HG02588 (cell line): ENCODE measurements at regions not wholly inside any gene's neighbourhood (a gene's known extent, or its start where the extent isn't known, plus 50 kb on each side); places are given as distances from the start of the nearest gene placed in this dataset.

ENCODE experiments used
- ATAC-seq: cut with Tn5 transposase; IDR thresholded peaks from one replicate; pipeline ENCODE4 v1.9.1; 2021; ENCODE audit warnings: mild to moderate bottlenecking, moderate library complexity; ENCODE audit not compliant: unreplicated experiment

DNA sequence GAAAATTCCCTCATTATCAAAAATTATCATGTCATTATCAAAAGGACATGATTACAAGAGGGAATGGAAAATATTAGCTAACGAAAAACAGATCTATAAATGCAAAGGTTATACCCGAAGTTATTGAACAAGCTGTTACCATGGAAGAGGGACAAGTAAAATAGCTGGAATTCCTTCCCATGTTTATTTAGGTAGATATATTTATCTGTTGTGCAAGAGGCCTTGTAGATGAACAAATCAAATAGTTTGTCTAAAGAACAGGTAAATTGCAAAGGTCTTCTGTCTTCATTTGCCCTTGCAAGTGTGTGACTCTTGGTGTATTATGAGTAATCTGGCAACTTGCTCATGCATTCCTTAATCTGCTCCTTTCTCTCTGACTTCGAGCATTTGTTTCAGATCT is 1170.9 kb downstream of the SORCS1 start:
- ATAC-seq = no peak

DNA sequence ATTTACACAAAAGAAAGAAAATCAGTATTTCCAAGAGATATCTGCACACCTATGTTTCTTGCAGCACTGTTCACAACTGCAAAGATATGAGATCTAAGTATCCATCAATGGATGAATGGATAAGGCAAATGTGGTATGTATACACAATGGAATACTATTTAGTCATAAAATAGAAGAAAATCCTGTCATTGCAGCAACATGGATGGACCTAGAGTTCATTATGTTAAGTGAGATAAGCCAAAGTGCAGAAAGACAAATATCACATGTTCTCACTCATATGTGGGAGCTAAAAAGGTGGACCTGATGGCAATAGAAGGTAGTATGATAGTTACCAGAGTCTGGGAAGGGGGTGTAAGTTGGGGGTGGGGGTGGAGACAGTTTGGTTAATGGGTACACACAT is 1171.6 kb downstream of the SORCS1 start:
- ATAC-seq = no peak

GRCh38 chr10:105990529-105990928 is 1174.0 kb downstream of the SORCS1 start:
- no peak for ATAC-seq

- ATAC-seq = no peak
Measured at GRCh38 chr10:105989995-105990394, 1174.5 kb downstream of the SORCS1 start.

GRCh38 chr10:105988848-105989247 is 1175.7 kb downstream of the SORCS1 start:
- ATAC-seq = no peak

DNA sequence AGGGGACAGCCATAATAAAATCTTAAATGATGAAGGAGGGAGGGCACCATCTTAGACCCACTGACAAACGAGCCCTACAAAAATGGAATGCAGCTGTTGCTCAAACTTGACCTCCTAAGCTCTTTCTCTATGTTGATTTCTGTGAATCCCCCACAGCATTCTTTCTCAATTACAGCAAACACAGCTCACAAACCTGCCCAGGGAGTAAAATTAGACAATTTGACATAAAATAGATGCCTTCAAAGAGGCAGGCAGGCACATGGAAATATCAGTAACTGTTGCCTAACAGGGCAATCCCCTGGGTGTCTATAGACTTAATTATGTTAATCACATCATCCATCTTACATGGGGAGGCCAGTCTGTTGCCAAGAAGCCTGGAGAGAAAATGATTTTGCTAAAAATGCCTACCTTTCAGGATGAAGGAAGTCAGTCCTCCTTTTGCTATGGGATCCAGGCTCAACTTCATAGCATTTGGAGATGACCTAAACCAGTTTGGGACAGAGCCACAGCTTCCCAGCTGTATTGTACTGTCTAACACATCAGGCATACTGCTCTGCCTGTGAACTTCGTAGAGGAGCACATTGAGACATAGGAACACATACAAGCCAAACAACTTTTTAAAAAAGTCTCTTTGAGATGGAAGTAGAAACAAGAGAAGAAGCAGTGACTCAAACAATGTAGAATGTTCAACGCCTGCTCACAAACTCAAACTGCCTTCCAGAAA is 1177.4 kb downstream of the SORCS1 start:
- ATAC-seq = no peak

- ATAC-seq = no peak
Measured at GRCh38 chr10:105986486-105986885, 1178.0 kb downstream of the SORCS1 start.

DNA sequence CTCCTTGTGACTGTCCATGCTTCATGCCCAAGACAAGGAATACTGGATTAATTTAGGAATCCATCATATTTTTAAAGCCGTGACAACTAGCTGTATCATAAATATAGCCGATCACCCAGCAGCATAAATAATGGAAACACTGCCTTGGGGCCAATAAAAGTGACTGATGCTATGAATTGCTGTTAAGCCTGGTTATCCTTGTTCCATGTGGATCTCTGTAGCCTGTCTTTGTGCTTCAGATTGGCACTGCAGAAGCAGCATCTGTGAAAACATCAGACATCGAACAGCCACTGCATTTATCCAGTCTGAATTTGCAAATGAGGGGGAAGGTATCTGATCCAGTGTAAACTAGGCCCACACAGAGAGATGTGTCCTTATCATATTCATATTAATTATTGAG is 1181.8 kb downstream of the SORCS1 start:
- no peak for ATAC-seq

- ATAC-seq = no peak
Measured at GRCh38 chr10:105981679-105982078, 1182.8 kb downstream of the SORCS1 start.

- ATAC-seq = peak; percentile 54
Measured at GRCh38 chr10:105974803-105975456, 1189.6 kb downstream of the SORCS1 start.

DNA sequence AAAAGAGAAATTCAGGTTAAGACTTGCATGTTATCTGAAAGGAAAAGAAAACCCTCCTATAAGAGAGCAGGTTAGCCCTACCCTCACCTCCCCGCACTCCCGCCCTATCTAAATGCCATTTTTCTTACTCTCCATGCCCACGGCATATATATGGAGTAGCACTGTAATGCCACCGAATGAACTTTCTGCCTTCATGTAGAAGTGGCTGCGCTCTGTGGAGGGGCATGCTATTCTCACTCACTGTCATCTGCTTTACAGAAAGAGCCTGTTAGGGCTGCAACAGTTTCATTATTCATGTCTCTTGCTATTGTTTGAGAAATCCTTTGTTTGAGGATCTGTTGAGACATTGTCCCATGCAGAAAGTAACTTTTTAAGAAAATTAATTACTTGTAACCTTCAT is 1190.6 kb downstream of the SORCS1 start:
- ATAC-seq = no peak

DNA sequence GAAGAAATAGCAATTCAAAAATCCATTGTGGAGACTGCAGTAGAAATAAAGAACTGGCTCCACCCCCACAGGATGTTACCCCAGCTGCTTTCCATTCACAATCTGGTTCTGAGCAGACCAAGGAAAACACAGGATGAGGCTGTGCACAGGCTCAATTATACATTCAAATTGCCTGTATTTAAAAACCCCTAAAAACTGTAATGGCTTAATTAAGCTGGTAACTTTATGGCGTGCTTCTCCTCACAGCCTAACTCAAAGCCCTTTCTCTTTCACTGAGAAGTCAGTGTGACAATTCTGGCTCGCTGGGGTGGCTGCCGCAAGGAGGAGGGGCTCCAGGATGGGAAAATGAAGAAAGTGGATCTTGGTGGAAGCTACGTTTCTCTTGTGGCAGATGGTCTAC is 1191.1 kb downstream of the SORCS1 start:
- no peak for ATAC-seq

DNA sequence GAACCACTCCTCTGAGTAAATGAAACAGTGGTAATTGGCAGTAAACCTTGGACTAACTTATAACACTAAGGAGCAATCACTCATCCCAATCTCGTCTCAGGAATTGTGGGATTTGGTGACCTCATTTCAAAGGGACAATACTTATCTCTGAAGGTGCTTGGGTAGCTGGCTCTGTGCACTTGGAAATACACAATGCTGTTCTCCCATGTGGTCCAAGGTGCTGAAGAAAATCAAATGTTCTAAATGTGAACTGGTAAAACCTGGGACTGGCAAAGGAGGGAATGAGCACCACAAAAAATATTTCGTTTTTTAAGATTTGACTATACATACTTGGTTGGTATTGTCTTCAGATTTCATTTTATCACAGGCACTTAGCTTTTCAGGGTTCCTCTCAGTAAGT is 1193.0 kb downstream of the SORCS1 start:
- no peak for ATAC-seq

DNA sequence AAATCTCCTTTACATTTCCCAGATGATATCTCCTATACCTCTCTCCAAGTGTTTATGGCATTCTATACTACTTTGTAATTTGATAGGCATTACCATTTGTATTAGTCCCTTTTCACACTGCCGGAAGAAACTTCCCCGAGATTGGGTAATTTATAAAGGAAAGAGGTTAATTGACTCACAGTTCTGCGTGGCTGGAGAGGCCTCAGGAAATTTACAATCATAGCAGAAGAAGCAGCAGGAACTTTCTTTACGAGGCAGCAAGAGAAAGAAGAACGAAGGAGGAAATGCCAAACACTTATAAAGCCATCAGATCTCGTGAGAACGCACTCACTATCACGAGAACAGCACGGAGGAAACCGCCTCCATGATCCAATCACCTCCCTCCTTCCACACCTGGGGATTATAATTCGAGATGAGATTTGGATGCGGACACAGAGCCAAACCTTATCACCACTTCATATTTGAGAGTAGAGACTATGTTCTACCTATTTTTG is 1194.6 kb downstream of the SORCS1 start:
- no peak for ATAC-seq

- no peak for ATAC-seq
Measured at GRCh38 chr10:105968666-105969065, 1195.8 kb downstream of the SORCS1 start.

DNA sequence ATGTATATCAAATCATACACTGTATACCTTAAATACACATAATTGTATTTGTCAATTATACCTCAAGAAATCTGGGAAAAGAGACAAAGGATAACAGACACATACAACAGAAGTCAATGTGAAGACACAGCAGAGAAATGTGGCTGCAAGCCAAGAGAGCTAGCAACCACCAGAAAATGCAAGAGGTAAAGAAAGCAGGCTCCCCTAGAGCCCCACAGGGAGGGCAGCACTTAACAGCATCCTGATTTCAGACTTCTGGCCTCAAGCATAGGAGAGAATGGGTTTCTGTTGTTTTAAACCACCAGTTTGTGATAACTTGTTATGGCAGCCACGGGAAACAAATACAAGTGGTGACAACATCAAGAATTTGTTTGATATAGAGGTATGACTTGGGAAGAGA is 1197.2 kb downstream of the SORCS1 start:
- ATAC-seq = no peak

DNA sequence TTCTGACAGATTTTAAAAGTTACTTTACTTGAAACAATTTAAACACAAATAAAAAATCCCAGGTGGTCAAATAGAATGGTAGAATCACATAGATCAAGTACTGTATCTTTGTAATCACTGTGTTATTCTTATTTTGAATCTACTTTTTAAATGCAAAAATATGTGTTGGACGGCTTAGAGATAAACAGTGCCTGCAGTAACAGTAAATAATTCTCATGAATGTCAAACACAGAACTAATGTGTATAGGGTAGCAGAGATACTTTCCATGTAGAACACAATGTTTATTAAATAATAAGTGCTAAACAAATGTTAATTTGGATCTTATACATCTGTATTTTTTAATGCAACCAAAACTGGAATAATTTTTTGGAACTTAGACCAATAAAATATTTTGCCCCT is 1199.4 kb downstream of the SORCS1 start:
- no peak for ATAC-seq

- ATAC-seq = no peak
Measured at GRCh38 chr10:105964009-105964408, 1200.5 kb downstream of the SORCS1 start.

DNA sequence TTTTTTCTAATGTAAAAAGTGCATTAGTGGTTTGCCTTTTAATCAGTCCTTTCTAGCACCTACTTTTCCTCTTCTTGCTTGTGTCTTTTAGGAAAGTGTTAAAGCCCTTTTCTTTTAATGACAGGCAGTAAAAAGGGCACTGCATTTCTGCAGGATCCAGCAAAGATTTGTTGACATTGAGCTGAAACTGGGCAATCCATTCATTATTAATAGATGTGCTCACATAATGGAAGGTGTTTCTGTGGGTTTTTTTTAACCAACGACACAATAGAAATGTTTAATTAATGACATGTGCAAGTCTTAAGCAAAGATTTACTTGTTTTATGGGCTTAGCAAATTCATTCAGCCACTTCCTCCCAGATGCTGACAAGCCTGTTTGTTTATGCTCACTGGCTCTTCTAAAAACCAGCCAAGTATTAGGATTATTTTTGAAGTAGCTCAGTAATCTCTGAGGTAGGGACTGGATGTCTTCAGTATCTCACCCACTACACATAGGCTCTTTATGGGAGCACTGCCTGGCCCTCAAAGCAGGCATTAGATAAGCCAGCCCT is 1201.1 kb downstream of the SORCS1 start:
- ATAC-seq = no peak

- ATAC-seq = no peak
Measured at GRCh38 chr10:105956550-105956949, 1208.0 kb downstream of the SORCS1 start.

- ATAC-seq = no peak
Measured at GRCh38 chr10:105953861-105954260, 1210.6 kb downstream of the SORCS1 start.

- ATAC-seq = no peak
Measured at GRCh38 chr10:105953056-105953455, 1211.5 kb downstream of the SORCS1 start.
